Panc1 (cell line): ENCODE measurements at regions not wholly inside any gene's neighbourhood (a gene's known extent, or its start where the extent isn't known, plus 50 kb on each side); places are given as distances from the start of the nearest gene placed in this dataset.

Experiments
- ATAC-seq: fragments of 200-7000 bp; cut with Tn5 transposase; 2 replicates; pipeline ENCODE4 v1.9.1; 2020; ENCODE audit warnings: mild to moderate bottlenecking, moderate library complexity
- BruUV-seq: library from RNA; stranded (reverse); fragments of 400-500 nt; replicated peaks from 2 replicates; lab custom pipeline; 2021; lab: Mats Ljungman, UMichigan
- CTCF ChIA-PET: fragments of 300-600 bp; sonication (Branson Sonifier 250); formaldehyde crosslinking; loops from one replicate; lab custom pipeline; 2022; ENCODE audit warnings: antibody characterized with exemption; lab: Charles Lee
- POLR2A ChIA-PET: fragments of 300-600 bp; sonication (Branson Sonifier 250); formaldehyde crosslinking; loops from one replicate; lab custom pipeline; 2022; ENCODE audit warnings: antibody characterized with exemption; lab: Charles Lee
- DNase-seq: peaks from one replicate; pipeline ENCODE4 v3.0.0-alpha.2; 2010; ENCODE audit warnings: low read depth, low spot score
- H3K27ac ChIP-seq: 2 replicates; pipeline ENCODE4 v1.5.1; 2011; ENCODE audit warnings: mild to moderate bottlenecking, low read length, inconsistent platforms
- H3K27me3 ChIP-seq: fragments of 200-500 bp; sonication (Bioruptor generic); 2 replicates; pipeline ENCODE4 v1.6.0; 2014; ENCODE audit warnings: low read length, inconsistent platforms; ENCODE audit not compliant: control insufficient read depth, insufficient read depth
- H3K36me3 ChIP-seq: fragments of 200-500 bp; sonication (Bioruptor generic); 2 replicates; pipeline ENCODE4 v1.5.1; 2014; ENCODE audit warnings: inconsistent platforms, mild to moderate bottlenecking, low read length, moderate library complexity; ENCODE audit not compliant: control insufficient read depth, insufficient read depth
- H3K4me1 ChIP-seq: 2 replicates; pipeline ENCODE4 v1.5.1; 2011; ENCODE audit warnings: inconsistent platforms, mild to moderate bottlenecking, low read length, moderate library complexity; ENCODE audit not compliant: control insufficient read depth, insufficient read depth
- H3K4me3 ChIP-seq, 2 experiments: 2 replicates each; pipeline ENCODE4 v1.5.1; 2011 to 2012; ENCODE audit warnings: low read depth in 2 of 2, low read length in 2 of 2, mild to moderate bottlenecking in 2 of 2, inconsistent platforms in 1 of 2, moderate library complexity in 1 of 2
- H3K9me3 ChIP-seq: fragments of 200-500 bp; sonication (Bioruptor generic); 2 replicates; pipeline ENCODE4 v1.5.1; 2014; ENCODE audit warnings: low read depth, mild to moderate bottlenecking, inconsistent platforms, low read length, moderate library complexity; ENCODE audit not compliant: control insufficient read depth, insufficient read depth
- CTCF ChIP-seq: fragments of 450-650 bp; IDR thresholded peaks from 2 replicates; pipeline ENCODE4 v1.5.1; 2017; ENCODE audit warnings: mild to moderate bottlenecking
- POLR2AphosphoS5 ChIP-seq: IDR thresholded peaks from 2 replicates; pipeline ENCODE4 v1.6.1; 2012; ENCODE audit warnings: mild to moderate bottlenecking, low read depth, low read length, moderate library complexity
- REST ChIP-seq, 2 experiments: IDR thresholded peaks; 2 replicates each; pipeline ENCODE4 v1.6.1; 2011 to 2012; ENCODE audit warnings: low read depth in 2 of 2, control low read depth in 1 of 2, low read length in 1 of 2, mild to moderate bottlenecking in 1 of 2, moderate library complexity in 1 of 2; ENCODE audit not compliant: insufficient read depth in 1 of 2
- SIN3A ChIP-seq: IDR thresholded peaks from 2 replicates; pipeline ENCODE4 v1.6.1; 2012; ENCODE audit warnings: low read depth, mild to moderate bottlenecking, low read length, moderate library complexity, borderline replicate concordance; ENCODE audit not compliant: insufficient read depth
- TCF7L2 ChIP-seq: IDR thresholded peaks from 2 replicates; pipeline ENCODE4 v1.6.1; 2011; ENCODE audit warnings: mild to moderate bottlenecking, low read depth, low read length, inconsistent platforms
- in situ Hi-C: cut with HindIII; loops from 2 replicates; pipeline ENCODE4 v1.10.0; 2016; ENCODE audit warnings: low sequenced_read_pairs, low pct_unique_long_range_greater_than_20kb
- intact Hi-C: fragments of 100-400 bp; cut with micrococcal nuclease; formaldehyde crosslinking; loops from one replicate; pipeline ENCODE4 v1.10.0; 2022; ENCODE audit not compliant: unreplicated experiment

GRCh38 chr1:29732453-29732852, 496.1 kb downstream of the PTPRU start:
- H3K9me3 ChIP-seq, result no peaks in the 10 kb centered on the region
- no peak for ATAC-seq
- POLR2A ChIA-PET, result no interaction called here

GRCh38 chr1:29730623-29731022, 494.3 kb downstream of the PTPRU start:
- Histone ChIP-seq H3K36me3 (no peaks in the 10 kb centered on the region), H3K9me3 (no peaks in the 10 kb centered on the region), H3K4me1 (no peaks in the 10 kb centered on the region), H3K4me3 (no peak overlapping the region), H3K27ac (no peak overlapping the region), H3K27me3 (no peaks in the 10 kb centered on the region)
- DNase-seq, result no peak
- ChIA-PET POLR2A (no interaction called here), CTCF (no interaction called here)
- in situ Hi-C loops, result no loop called here
- intact Hi-C loops, result no loop called here
- BruUV-seq, result no TSS peak
- TF ChIP-seq TCF7L2 (no peak), CTCF (no peak), POLR2AphosphoS5 (no peak), REST (IDR thresholded peaks at IDR 0.05; ENCODE audit: insufficient read depth in 1 of 2, low read depth in 2 of 2, low read length in 1 of 2) (no peak), SIN3A (no peak)
- no peak for ATAC-seq

More at GRCh38 chr1:29732453-29732852, 496.1 kb downstream of the PTPRU start:
- CTCF ChIA-PET, result no interaction called here
- in situ Hi-C loops (no loop called here), intact Hi-C loops (no loop called here)
- no peaks in the 10 kb centered on the region for H3K4me1 ChIP-seq
- H3K27me3 ChIP-seq, result no peaks in the 10 kb centered on the region
- no peak overlapping the region for H3K4me3 ChIP-seq
- BruUV-seq, result no TSS peak
- TF ChIP-seq REST (IDR thresholded peaks at IDR 0.05; ENCODE audit: insufficient read depth in 1 of 2, low read depth in 2 of 2, low read length in 1 of 2) (no peak), SIN3A (no peak), POLR2AphosphoS5 (no peak), CTCF (no peak), TCF7L2 (no peak)
- no peak for DNase-seq
- no peaks in the 10 kb centered on the region for H3K36me3 ChIP-seq
- no peak overlapping the region for H3K27ac ChIP-seq
